ENCODE measurements at regions not wholly inside any gene's neighbourhood (a gene's known extent, or its start where the extent isn't known, plus 50 kb on each side); places are given as distances from the start of the nearest gene placed in this dataset.
"Not testable (repeated sequence)": the region's sequence is repeated elsewhere in the genome, so short reads cannot be mapped to it uniquely, and the experiment has no call there.

DNA sequence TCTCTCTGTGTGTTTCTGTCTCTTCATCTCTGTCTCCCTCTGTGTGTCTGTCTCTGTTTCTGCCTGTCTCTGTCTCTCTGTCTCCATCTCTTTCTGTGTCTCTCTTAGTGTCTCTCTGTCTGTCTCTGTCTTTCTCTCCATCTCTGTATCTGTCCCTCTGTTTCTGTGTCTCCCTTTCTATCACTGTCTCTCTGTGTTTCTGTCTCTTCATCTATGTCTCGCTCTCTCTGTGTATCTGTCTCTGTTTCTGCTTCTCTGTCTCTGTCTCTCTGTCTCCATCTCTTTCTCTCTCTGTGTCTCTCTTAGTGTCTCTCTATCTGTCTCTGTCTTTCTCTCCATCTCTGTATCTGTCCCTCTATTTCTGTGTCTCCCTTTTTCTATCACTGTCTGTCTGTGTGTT is 4479.1 kb upstream of the OR11H1 start:
- not testable (repeated sequence) for TF ChIP-seq POLR2A, CTCF, EP300 (IDR thresholded peaks at IDR 0.05)
